B cell (primary cell): ENCODE measurements at regions not wholly inside any gene's neighbourhood (a gene's known extent, or its start where the extent isn't known, plus 50 kb on each side); places are given as distances from the start of the nearest gene placed in this dataset.

ENCODE experiments used
- CTCF ChIP-seq: fragments of 200-600 bp; IDR thresholded peaks from one replicate; pipeline ENCODE4 v1.8.0; 2022; ENCODE audit warnings: antibody characterized with exemption, mild to moderate bottlenecking
- EZH2 ChIP-seq: IDR thresholded peaks from 2 replicates; pipeline ENCODE4 v1.6.1; 2012; ENCODE audit warnings: borderline replicate concordance, low read depth, mild to moderate bottlenecking, moderate library complexity, low read length; ENCODE audit not compliant: insufficient read depth, poor library complexity, severe bottlenecking

GRCh38 chr16:62424206-62424605 is 388.0 kb upstream of the CDH8 start:
- TF ChIP-seq CTCF (no peak), EZH2 (no peak)
